H7 (cell line): ENCODE measurements at regions not wholly inside any gene's neighbourhood (a gene's known extent, or its start where the extent isn't known, plus 50 kb on each side); places are given as distances from the start of the nearest gene placed in this dataset.

Experiments used
- DNase-seq: peaks from one replicate; pipeline ENCODE4 v3.0.0; 2012
- H3K27me3 ChIP-seq: 2 replicates; pipeline ENCODE4 v1.6.0; 2011; ENCODE audit warnings: mild to moderate bottlenecking, low read length; ENCODE audit not compliant: control insufficient read depth, insufficient read depth
- H3K36me3 ChIP-seq: replicated peaks from 2 replicates; pipeline ENCODE4 v1.5.1; 2011; ENCODE audit warnings: low read length; ENCODE audit not compliant: control insufficient read depth, insufficient read depth
- H3K4me3 ChIP-seq: 2 replicates; pipeline ENCODE4 v1.5.1; 2011; ENCODE audit warnings: low read depth, mild to moderate bottlenecking, control low read depth, low read length, moderate library complexity; ENCODE audit not compliant: insufficient read depth

DNA sequence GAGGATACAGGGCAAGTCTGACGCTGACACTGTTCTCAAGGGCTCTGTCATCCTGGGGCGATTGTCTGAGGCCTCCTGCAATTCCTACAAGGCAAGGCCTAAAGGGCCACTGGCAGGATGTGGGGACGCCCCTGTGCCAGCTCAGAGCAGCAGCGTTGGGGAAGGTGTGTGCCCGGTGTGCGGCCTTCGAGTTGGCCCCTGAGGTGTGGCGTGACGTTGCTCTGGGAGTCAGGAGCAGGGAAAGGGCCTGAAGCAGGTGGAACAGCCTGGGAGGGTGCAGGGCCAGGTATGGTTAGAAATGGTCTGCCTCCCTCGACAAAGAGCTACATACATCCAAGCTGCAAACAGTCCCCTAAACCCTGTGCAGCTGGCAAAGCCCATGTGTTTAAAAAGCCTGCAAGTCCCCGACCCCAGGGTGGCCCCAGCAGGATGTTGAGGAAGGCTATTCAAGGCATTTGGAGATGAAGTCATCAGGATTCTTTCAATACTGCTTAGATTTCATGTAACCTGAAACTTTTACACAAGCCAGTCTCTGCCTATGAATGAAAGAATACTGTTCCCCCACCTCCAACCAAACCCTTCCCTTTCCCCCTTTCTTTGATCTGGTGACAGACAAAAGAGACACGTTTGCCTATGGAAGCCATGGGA, 142.5 kb upstream of the TNS3 start:
- Histone ChIP-seq H3K4me3 (no peak overlapping the region), H3K27me3 (no peaks in the 10 kb centered on the region), H3K36me3 (no peaks in the 10 kb centered on the region)
- DNase-seq: peak; percentile 61

DNA sequence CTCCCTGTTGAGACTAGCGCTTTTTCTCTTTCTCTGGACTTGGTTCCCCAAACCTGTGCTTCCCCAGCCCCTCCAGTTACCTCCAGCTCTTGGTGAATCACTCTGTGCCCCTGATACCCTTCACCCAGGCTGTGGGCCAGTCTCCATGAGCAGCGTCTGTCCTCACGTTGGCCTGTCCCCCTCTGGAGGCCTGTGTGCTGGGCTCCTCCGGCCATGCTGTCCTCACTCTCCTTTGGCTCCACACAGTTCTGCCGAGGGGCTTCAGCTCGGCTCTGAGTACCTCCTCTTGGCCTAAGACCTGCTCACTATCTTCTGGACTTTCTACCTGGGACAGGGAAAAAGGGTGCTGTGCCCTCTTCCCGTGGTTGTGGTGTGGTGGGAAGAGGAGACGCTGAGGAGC, 140.2 kb upstream of the TNS3 start:
- Histone ChIP-seq H3K27me3 (no peaks in the 10 kb centered on the region), H3K36me3 (no peaks in the 10 kb centered on the region)
- DNase-seq: no peak

DNA sequence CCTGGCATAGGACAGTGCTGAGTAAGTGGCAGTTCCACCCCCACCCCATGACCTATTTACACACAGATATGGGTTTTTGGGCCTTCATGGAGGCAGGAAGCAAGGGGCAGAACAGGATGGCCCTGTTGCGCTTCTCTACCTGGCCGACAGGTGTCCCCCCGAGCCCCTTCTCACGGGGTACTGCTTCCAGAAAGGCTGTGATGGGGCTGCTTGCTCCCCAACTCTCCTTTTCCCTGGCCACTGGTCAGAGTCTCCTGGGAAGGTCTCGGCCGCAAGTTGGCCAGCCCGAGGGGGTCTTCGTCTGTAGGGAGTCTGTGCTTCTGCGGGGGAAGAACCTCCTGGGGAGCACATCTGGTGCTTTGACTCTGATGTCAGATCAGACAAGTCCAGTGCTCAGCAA, 139.8 kb upstream of the TNS3 start:
- Histone ChIP-seq H3K27me3 (no peaks in the 10 kb centered on the region), H3K4me3 (no peak overlapping the region), H3K36me3 (no peaks in the 10 kb centered on the region)
- peak; percentile 81 for DNase-seq

More for the DNA sequence above, 140.2 kb upstream of the TNS3 start:
- no peak overlapping the region for H3K4me3 ChIP-seq

DNA sequence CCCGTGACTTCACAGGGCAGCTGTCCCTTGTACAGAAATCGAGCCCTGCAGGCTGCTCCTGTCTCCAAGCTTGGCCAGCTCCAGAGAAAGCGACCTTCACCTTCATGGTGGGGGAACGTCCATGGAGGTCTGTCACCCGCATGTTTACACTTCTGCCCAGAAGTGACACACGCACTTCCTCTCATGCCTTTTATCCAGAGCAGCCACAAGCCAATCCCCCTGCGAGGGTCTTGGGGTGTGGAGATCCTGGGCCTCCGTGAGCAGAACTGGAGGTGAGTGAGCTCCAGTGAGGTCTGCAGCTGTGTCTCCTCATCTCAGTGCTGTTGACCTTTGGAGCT, 139.0 kb upstream of the TNS3 start:
- H3K36me3 ChIP-seq: no peaks in the 10 kb centered on the region
- DNase-seq: no peak
- no peak overlapping the region for H3K4me3 ChIP-seq
- no peaks in the 10 kb centered on the region for H3K27me3 ChIP-seq

DNA sequence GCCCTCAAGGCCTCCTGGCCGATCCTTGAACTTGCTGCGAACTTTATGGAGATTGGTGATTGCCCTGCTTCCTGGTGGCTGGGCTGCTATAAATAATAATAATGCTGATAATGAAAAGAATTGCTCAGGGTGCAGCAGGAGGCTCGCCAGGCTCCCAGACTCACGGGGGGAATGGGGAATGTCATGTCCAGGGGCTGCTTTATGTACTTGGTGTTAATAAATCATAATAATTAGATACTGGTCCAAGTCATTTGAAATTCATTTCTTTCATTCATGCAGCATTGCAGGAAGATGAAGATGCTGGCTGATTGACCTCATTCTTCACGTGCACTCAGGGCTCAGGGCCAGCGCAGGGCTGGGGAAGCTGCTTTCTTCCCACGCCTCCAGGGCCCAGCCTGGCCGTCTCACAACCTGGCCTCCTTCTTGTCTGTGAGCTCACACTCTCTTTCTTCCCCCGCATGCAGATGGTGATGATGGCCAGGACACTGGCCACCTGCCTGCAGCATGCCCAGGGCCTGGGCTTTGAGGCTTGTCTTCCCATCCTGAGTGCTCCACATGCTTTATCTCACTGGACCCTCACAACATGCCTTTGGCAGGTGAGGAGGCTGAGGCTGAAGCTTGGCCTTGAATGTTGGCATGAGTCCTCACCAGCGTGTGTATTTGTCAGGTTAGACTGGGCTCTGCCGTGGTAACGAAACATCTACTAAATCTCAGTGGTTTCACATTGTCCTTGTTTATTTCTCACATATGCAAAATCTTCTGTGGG, 138.4 kb upstream of the TNS3 start:
- no peak for DNase-seq
- Histone ChIP-seq H3K36me3 (no peaks in the 10 kb centered on the region), H3K4me3 (no peak overlapping the region), H3K27me3 (no peaks in the 10 kb centered on the region)

DNA sequence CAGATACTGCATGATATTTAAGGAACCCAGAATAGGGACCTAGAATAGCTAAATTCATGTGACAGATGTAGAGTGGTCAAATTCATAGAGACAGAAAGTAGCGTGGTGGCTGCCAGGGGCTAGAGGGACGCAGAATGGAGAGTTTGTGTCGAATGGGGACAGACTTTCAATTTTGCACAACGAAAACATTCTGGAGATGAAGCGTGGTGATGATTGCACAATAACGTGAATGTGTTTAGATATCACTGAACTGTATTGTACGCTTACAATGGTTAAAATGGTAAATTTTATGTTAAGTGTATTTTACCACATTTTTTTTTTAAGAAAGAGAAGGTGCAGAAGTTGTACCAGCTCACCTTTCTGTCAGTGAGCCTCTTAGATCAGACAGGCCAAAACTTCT, 137.8 kb upstream of the TNS3 start:
- H3K4me3 ChIP-seq: no peak overlapping the region
- H3K27me3 ChIP-seq: no peaks in the 10 kb centered on the region
- no peak for DNase-seq
- no peaks in the 10 kb centered on the region for H3K36me3 ChIP-seq

DNA sequence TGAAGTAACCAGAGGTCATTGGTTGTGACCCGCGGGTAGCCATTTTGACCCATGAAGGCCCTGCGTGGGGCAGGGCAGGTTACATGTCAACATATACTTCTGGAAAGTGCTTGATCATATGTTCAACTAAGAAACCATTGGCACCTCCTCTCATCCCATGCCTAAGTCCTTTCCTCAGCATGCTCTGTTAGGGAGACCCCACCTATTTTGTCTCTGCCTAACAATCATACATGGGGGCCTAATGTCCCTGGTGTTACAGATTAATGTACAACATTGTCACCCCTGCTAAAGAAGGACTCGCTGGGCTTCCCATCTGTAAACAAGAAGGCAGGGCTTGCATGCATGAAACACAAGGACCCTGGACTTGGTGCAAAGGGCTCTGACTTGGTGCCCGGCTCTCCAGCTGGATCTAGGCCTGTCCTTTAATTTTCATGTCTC, 133.7 kb upstream of the TNS3 start:
- Histone ChIP-seq H3K27me3 (no peaks in the 10 kb centered on the region), H3K4me3 (no peak overlapping the region), H3K36me3 (no peaks in the 10 kb centered on the region)
- no peak for DNase-seq

DNA sequence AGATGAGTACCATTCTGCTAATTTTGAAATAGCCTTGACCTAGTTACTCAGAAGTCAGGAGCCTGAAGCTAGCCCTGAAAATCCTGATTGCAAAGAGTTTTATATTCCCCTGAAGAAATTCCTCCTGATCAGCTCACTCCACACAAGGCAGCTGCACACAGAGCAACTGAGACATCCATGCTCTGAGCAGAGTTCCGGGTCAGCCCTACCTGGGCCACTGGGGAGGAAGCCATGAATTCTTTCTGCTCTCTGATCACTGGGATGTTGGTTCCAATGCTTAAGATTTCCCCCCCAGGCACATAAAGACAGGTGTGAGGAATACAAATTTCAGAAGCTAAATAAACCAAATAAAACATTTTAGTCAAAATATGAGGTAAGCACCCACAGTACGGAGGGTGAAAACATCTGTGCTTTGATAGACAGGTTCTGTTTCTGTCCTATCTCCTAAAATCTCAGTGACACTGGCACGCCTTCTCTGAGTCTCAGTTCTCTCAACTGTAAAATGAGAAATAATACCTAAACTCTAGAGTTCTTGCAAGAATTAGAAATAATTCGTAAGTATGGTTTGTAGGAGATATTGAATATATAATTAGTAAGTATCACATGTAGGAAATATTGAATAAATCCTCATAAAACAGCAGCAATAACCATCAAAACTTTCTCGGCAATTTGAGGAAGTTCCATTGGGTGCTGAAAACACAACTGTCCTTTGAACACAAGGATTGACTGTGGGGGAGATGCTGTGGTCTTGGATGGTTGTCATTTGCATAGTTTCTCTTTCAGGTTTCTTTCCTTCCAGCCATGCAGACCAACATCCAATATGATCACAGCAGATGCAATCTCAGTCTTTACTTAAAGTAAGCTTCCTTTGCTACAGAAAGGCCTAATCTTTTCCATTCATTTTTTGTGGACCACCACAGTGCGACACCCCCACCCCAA, 133.0 kb upstream of the TNS3 start:
- DNase-seq: no peak
- Histone ChIP-seq H3K27me3 (no peaks in the 10 kb centered on the region), H3K36me3 (no peaks in the 10 kb centered on the region), H3K4me3 (no peak overlapping the region)

DNA sequence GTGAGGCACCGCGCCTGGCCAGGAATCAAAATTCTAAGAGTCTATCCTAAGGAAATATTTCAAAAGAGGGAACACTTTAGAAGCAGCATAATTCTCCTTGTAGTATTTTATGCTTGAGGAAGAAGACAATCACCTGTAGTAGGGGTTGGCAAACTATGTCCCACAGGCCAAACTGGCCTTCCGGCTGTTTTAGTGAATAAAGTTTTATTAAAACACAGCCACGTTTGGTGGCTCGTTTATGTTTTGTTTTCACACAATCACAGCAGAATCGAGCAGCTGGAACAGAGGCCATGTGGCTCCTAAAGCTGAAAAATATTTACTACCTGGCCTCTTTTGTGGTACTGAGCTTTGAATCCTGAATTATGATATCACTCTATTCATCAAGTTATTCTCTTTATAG, 131.7 kb upstream of the TNS3 start:
- no peak for DNase-seq

DNA sequence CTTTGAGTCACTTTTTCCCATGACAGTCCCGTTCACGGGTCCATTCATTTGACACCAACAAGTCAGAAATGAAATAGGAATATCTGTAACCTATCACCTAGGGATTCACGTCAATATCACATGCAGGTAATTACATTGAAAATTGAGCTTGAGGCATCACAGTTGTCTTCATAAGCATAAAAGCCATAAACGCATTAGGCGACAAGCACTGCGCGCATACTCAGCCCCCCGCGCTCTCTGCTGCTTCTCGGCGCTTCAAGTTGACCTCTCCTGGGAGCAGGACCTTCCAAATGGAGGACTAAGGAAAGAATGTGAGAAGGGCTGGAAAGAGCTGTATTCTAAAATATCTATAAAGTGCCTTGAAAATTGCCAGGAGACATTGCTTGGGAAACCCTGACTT, 130.5 kb upstream of the TNS3 start:
- no peak for DNase-seq
- Histone ChIP-seq H3K4me3 (no peak overlapping the region), H3K27me3 (no peaks in the 10 kb centered on the region), H3K36me3 (no peaks in the 10 kb centered on the region)

More for the DNA sequence above, 131.7 kb upstream of the TNS3 start:
- H3K27me3 ChIP-seq: no peaks in the 10 kb centered on the region
- H3K36me3 ChIP-seq: no peaks in the 10 kb centered on the region
- H3K4me3 ChIP-seq: no peak overlapping the region

DNA sequence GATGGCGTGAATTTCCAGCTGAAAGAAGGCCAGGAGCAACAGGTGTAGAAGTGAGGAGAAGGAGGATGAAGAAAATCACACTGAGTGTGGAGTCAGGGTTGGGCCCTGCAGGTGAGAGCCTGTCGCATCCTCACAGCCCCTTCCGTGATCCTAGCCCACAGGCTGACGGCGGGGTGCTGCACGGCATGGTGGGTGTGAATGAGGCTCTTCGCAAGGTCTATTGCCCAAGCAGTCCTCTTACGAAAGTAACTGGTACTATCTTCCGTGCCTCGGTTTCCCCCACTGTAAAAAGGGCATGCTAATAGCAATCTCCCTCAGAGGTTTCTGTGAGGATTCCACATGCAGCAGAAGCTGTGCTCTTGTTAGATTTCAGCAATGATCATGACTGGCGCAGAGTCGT, 129.9 kb upstream of the TNS3 start:
- Histone ChIP-seq H3K4me3 (no peak overlapping the region), H3K27me3 (no peaks in the 10 kb centered on the region), H3K36me3 (no peaks in the 10 kb centered on the region)
- no peak for DNase-seq

DNA sequence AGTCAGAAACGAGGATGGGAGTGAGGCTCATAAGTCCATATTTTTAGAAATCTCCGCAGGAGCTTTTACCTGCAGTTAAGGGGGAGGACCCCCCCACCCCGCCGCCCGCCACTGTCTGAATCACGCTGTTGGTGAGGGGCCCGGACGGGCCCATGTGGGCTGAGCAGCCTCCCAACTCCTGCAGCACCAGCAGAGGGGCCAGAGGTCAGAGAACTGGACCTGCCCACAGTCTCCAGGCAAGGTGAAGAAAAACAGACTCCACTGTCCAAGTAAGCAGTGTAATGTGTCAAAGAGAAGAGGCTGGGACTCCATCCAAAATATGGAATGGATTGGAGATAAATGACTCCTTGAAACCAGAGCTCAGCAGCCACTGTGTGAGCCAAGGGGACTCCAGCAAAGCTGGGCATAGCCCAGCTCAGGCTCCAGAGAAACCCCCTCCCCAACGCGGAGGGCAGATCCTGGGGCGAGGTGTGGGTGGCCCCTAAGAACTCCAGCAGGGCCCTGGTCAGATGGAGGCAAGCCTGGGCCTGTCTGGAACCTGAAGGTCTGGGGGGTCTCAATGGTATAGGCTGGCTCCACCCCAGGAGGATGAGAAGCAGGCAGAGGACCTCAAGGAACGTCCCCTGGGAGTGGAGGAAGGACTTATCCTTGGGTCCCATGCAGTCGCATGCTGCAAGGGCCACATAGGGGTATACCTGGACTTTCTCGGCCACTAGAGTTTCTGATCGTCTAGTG, 128.5 kb upstream of the TNS3 start:
- DNase-seq: no peak
- H3K36me3 ChIP-seq: no peaks in the 10 kb centered on the region
- H3K4me3 ChIP-seq: no peak overlapping the region
- no peaks in the 10 kb centered on the region for H3K27me3 ChIP-seq

DNA sequence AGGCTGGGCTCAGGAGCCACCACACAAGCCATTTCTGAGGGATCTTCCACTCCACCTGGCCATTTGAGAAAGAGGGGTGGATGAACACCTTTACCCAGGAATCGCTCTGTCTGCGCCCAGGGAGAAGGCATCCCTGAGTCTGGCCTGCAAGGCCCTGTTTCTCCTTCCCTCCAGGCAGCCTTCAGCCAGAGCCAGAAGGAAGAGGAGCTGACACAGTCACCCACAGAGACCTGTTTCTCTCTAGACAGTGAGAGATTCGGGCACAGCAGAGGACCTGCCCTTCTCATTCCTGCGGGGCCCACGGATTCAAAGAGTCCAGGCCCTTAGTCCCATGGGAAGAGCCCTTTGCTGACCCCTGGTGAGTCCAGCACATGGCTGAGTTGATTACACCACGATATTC, 127.5 kb upstream of the TNS3 start:
- H3K4me3 ChIP-seq: no peak overlapping the region
- no peak for DNase-seq
- no peaks in the 10 kb centered on the region for H3K36me3 ChIP-seq
- H3K27me3 ChIP-seq: no peaks in the 10 kb centered on the region

DNA sequence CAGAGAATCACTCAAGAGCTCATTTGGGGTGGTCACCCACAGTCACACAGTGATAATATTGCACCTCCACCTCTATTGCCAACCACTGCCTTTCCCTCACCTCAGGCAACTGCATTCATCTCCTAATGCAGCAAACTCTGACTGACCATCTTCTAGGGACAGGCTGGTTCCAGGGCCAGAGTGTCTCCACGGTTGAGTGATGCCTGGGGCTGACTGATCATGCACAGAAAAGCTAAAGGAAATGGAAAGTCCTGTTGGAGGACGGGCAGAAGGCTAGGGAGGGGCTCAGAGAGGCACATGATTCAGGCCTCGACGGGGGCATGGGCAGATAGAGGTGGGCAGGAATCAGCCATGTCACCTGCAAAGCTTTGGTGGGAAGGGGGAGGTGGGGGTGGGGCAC, 127.1 kb upstream of the TNS3 start:
- H3K27me3 ChIP-seq: no peaks in the 10 kb centered on the region
- H3K36me3 ChIP-seq: no peaks in the 10 kb centered on the region
- DNase-seq: no peak
- H3K4me3 ChIP-seq: no peak overlapping the region
